ENCODE measurements at regions not wholly inside any gene's neighbourhood (a gene's known extent, or its start where the extent isn't known, plus 50 kb on each side); places are given as distances from the start of the nearest gene placed in this dataset.

- no peak for ATAC-seq
- Histone ChIP-seq H3K4me3 (no peak overlapping the region), H3K36me3 (ENCODE audit: control insufficient read depth in 2 of 2, insufficient read depth in 2 of 2, low read length in 1 of 2) (no peaks in the 10 kb centered on the region), H3K9me3 (replicated peaks; ENCODE audit: control insufficient read depth, insufficient read depth, low read length) (no peaks in the 10 kb centered on the region), H3K4me1 (ENCODE audit: control insufficient read depth, insufficient read depth, low read length) (no peaks in the 10 kb centered on the region), H3K27me3 (replicated peaks in 1 of 2; ENCODE audit: control insufficient read depth in 2 of 2, insufficient read depth in 2 of 2, low read length in 1 of 2) (peaks cover 0 to 1% of the 10 kb centered on the region in 2 experiments; a peak in 1 of 4 replicates), H3K9ac (ENCODE audit: control insufficient read depth, insufficient read depth, low read length) (no peak overlapping the region), H4K20me1 (ENCODE audit: control insufficient read depth, insufficient read depth) (no peaks in the 10 kb centered on the region), H3K4me2 (ENCODE audit: control insufficient read depth, insufficient read depth) (no peak overlapping the region), H2AFZ (ENCODE audit: control insufficient read depth, low read depth, low read length) (no peak overlapping the region), H3K27ac (ENCODE audit: control insufficient read depth, insufficient read depth) (no peak overlapping the region), H3K79me2 (ENCODE audit: control insufficient read depth, insufficient read depth, low read length) (no peaks in the 10 kb centered on the region)
- WGBS (ENCODE audit: insufficient coverage, insufficient replicate concordance, low lambda C conversion rate, missing lambda C conversion rate), result 23% methylated on average over 5 of the region's 5 CpGs
- FAIRE-seq, result no peak
- ChIA-PET POLR2A (no interaction called here), RAD21 (ENCODE audit: unreplicated experiment) (interaction anchor here (0.8 kb wide), 1 partner anchor 657 kb away, joined by 3 read pairs; no protein-coding TSS in a partner anchor), SMC1A (ENCODE audit: uncharacterized antibody, unreplicated experiment) (interaction anchor here (0.9 to 1.9 kb wide), 5 partner anchors 13 to 908 kb away, joined by 3 to 11 read pairs (median 4); no protein-coding TSS in a partner anchor), CTCF (interaction anchor here (0.6 to 7.8 kb wide), 8 partner anchors 15 to 911 kb away, joined by 3 to 90 read pairs (median 4); no protein-coding TSS in a partner anchor)
- no peak for DNase-seq (ENCODE audit: low read depth, low spot score)
- in situ Hi-C loops (cut with MboI), result loop anchor here (10.0 kb wide), 1 partner anchor 658 kb away; the partner anchor contains the start of gene FUT8
- no peak for TF ChIP-seq MYB (IDR thresholded peaks at IDR 0.05; ENCODE audit: borderline replicate concordance, low read depth, low read length)
- no peak for TF ChIP-seq SMAD5 (IDR thresholded peaks at IDR 0.05; ENCODE audit: low read depth)
- TF ChIP-seq SRF (IDR thresholded peaks at IDR 0.05; ENCODE audit: low read depth in 2 of 2, low read length in 2 of 2), result no peak
- no peak for TF ChIP-seq JUNB (IDR thresholded peaks at IDR 0.05)
- TF ChIP-seq ZNF217 (IDR thresholded peaks at IDR 0.05), result no peak
- TF ChIP-seq ZNF24 (IDR thresholded peaks at IDR 0.05), result no peak
- TF ChIP-seq IKZF2 (IDR thresholded peaks at IDR 0.05), result no peak
- TF ChIP-seq USF2 (IDR thresholded peaks at IDR 0.05; ENCODE audit: borderline replicate concordance, low read depth, low read length), result no peak
- BruUV-seq (replicated peaks), result no TSS peak
- intact Hi-C loops (cut with micrococcal nuclease; ENCODE audit: unreplicated experiment), result loop anchor here (5.0 kb wide), 2 partner anchors 660 to 850 kb away; partner anchors contain the start of gene FUT8
Measured at GRCh38 chr14:66072190-66073084, 413.7 kb upstream of the CCDC196 start.

All from GM12878 (cell line).